SK-N-MC (cell line): ENCODE measurements at regions not wholly inside any gene's neighbourhood (a gene's known extent, or its start where the extent isn't known, plus 50 kb on each side); places are given as distances from the start of the nearest gene placed in this dataset.

Experiments
- EZH2 ChIP-seq: fragments of 200-600 bp; sonication (generic); IDR thresholded peaks from one replicate; pipeline ENCODE4 v1.6.1; 2017; ENCODE audit warnings: antibody characterized with exemption
- FOXP2 ChIP-seq: optimal IDR thresholded peaks from 2 replicates; pipeline ENCODE3; 2011; ENCODE audit warnings: mild to moderate bottlenecking, moderate library complexity; ENCODE audit not compliant: insufficient read depth; ENCODE audit errors: extremely low read length, control extremely low read depth
- POLR2AphosphoS5 ChIP-seq: IDR thresholded peaks from 2 replicates; pipeline ENCODE4 v1.6.1; 2012; ENCODE audit warnings: mild to moderate bottlenecking, low read depth, low read length, borderline replicate concordance

- TF ChIP-seq EZH2 = no peak
- TF ChIP-seq POLR2AphosphoS5 = no peak
- TF ChIP-seq FOXP2 = no peak
Observed at GRCh38 chr7:153088601-153089000, 329.0 kb downstream of the ACTR3B start.
